Glutamatergic neuron (in vitro differentiated cells): ENCODE measurements at regions not wholly inside any gene's neighbourhood (a gene's known extent, or its start where the extent isn't known, plus 50 kb on each side); places are given as distances from the start of the nearest gene placed in this dataset.

ENCODE experiments used
- DNase-seq: peaks from one replicate; pipeline ENCODE4 v3.0.0; 2022
- H3K27ac Mint-ChIP-seq: one replicate; pipeline ENCODE4 v1.8.0; 2020; ENCODE audit warnings: mild to moderate bottlenecking, mixed read lengths, inconsistent platforms; ENCODE audit not compliant: unreplicated experiment
- H3K27me3 Mint-ChIP-seq: one replicate; pipeline ENCODE4 v1.8.0; 2020; ENCODE audit warnings: mild to moderate bottlenecking, moderate library complexity, mixed read lengths, inconsistent platforms; ENCODE audit not compliant: unreplicated experiment
- H3K36me3 Mint-ChIP-seq: one replicate; pipeline ENCODE4 v1.8.0; 2020; ENCODE audit warnings: mild to moderate bottlenecking, mixed read lengths, inconsistent platforms; ENCODE audit not compliant: unreplicated experiment
- H3K4me1 Mint-ChIP-seq: one replicate; pipeline ENCODE4 v1.8.0; 2020; ENCODE audit warnings: mild to moderate bottlenecking, low read depth, mixed read lengths, inconsistent platforms; ENCODE audit not compliant: unreplicated experiment
- H3K4me3 Mint-ChIP-seq: one replicate; pipeline ENCODE4 v1.8.0; 2020; ENCODE audit warnings: mild to moderate bottlenecking, mixed read lengths, inconsistent platforms; ENCODE audit not compliant: unreplicated experiment
- H3K9me3 Mint-ChIP-seq: one replicate; pipeline ENCODE4 v1.8.0; 2020; ENCODE audit warnings: mild to moderate bottlenecking, moderate library complexity, mixed read lengths, inconsistent platforms; ENCODE audit not compliant: unreplicated experiment
- TF ChIP-seq, protein P1 (sequence below): fragments of 200-600 bp; sonication (generic); IDR thresholded peaks from one replicate; pipeline ENCODE4 v1.5.0; 2021; ENCODE audit not compliant: partially characterized antibody, unreplicated experiment

DNA sequence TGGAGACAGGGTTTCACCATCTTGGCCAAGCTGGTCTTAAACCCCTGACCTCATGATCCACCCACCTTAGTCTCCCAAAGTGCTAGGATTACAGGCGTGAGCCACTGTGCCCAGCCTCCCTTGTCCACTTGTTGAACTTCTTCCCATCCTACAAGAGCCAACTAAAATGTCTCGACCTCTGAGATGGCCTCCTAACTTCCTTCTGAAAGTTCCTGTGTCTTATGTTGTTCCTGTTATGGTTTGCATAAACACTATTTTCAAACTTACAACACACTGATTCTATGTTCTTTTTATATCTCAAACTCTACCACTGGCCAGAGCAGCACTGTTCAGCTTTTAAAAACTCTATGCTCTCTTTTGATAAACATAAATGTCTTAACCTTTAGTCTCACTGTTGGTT, 63.3 kb upstream of the UGP2 start:
- Mint-ChIP-seq H3K9me3 (no peaks in the 10 kb centered on the region), H3K27ac (no peak overlapping the region), H3K36me3 (no peaks in the 10 kb centered on the region), H3K4me3 (no peak overlapping the region), H3K27me3 (no peaks in the 10 kb centered on the region), H3K4me1 (peaks cover 9% of the 10 kb centered on the region)
- TF ChIP-seq, protein P1, sequence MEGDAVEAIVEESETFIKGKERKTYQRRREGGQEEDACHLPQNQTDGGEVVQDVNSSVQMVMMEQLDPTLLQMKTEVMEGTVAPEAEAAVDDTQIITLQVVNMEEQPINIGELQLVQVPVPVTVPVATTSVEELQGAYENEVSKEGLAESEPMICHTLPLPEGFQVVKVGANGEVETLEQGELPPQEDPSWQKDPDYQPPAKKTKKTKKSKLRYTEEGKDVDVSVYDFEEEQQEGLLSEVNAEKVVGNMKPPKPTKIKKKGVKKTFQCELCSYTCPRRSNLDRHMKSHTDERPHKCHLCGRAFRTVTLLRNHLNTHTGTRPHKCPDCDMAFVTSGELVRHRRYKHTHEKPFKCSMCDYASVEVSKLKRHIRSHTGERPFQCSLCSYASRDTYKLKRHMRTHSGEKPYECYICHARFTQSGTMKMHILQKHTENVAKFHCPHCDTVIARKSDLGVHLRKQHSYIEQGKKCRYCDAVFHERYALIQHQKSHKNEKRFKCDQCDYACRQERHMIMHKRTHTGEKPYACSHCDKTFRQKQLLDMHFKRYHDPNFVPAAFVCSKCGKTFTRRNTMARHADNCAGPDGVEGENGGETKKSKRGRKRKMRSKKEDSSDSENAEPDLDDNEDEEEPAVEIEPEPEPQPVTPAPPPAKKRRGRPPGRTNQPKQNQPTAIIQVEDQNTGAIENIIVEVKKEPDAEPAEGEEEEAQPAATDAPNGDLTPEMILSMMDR: no peak
- DNase-seq: no peak

DNA sequence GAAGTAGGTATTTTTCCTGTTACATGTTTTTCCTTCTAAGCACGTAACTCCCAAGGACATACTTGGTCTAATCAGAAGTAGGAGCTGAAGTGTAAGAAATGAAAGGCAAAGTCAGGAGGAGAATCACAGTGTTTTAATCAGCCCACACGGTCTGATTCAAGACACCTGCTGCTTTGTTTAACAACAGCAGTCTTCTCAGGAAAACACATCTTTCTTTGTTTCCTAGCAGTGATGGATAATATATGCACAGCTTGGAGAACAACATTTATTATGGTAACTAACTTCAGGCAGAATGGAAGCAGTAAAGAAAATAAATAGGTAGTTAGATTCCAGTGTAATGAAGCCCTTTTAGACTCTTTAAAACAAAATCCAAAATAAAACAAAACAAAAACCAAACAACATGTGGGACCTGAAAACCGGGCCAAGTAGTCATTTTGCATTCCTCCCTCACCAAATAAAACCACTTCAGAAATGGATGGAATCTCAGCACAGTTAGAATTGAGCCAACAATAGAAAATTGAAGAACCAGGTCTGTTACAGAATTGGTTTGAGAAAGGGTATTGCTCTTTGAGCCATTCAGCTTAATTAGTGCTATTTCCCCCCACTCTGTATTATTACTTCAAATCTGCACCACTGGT, 61.1 kb upstream of the UGP2 start:
- Mint-ChIP-seq H3K27me3 (peaks cover 2% of the 10 kb centered on the region), H3K27ac (no peak overlapping the region), H3K36me3 (no peaks in the 10 kb centered on the region), H3K9me3 (no peaks in the 10 kb centered on the region), H3K4me1 (peaks cover 9% of the 10 kb centered on the region), H3K4me3 (no peak overlapping the region)
- TF ChIP-seq, protein P1: no peak
- no peak for DNase-seq

DNA sequence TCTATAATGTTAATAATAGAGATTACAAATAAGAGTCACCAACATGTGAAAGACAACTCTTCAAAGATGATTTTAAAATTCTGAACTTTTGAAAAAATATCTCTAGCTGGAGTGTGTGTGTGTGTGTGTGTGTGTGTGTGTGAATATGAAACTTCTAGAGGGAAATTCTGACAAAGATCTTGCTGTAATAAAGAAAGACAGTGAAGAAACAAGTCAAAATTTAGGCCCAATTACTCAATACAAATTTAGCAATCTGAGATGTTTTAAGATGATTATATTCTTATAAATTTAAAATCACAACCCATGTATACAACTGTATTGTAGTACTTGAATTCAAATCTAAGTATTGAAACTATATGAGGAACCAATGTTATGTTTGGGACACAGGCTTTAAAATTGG, 57.2 kb upstream of the UGP2 start:
- Mint-ChIP-seq H3K4me1 (peaks cover 9% of the 10 kb centered on the region), H3K9me3 (no peaks in the 10 kb centered on the region), H3K4me3 (no peak overlapping the region), H3K36me3 (no peaks in the 10 kb centered on the region), H3K27me3 (peaks cover 2% of the 10 kb centered on the region), H3K27ac (no peak overlapping the region)
- DNase-seq: no peak
- TF ChIP-seq, protein P1: no peak

DNA sequence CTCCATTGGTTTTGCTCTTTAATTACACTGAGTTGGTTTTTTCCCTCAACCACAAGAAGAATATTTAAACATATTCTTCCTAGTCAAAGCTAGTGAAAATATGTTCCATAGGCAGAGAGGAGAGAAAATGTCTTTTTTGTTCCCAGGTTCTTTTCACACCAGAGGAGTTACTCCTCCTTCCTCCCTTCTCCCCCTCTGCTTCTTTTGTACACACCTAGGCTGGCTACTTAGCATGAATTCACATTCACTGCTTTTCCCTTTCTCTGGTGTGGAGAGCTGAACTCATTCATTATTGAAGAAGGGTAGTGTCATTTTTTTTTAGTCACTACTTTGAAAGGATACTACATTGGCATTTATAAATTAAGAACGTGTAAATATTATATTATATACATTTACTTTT, 56.6 kb upstream of the UGP2 start:
- DNase-seq: no peak
- Mint-ChIP-seq H3K27me3 (peaks cover 2% of the 10 kb centered on the region), H3K9me3 (no peaks in the 10 kb centered on the region), H3K4me1 (peaks cover 9% of the 10 kb centered on the region), H3K27ac (no peak overlapping the region), H3K4me3 (no peak overlapping the region), H3K36me3 (no peaks in the 10 kb centered on the region)
- TF ChIP-seq, protein P1: no peak

DNA sequence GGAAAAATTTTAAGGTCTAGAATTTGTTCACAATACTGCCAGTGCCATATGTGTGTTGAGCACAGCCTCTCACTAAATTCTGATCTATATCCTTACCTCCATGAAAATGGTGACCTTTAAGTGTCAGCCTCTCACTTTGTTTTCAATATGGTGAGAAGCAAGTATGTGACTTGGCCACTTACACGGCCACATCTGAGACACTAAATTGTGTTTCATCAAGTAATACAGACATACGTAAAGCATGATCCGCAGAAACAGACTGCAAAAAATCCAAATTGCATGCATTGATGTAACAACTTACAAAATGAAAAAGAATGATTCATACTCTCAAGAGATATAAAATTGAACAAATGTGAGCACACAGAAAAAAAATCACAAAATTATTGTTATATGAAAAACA, 55.2 kb upstream of the UGP2 start:
- no peak for DNase-seq
- Mint-ChIP-seq H3K9me3 (no peaks in the 10 kb centered on the region), H3K27me3 (peaks cover 2% of the 10 kb centered on the region), H3K4me3 (no peak overlapping the region), H3K27ac (no peak overlapping the region), H3K36me3 (no peaks in the 10 kb centered on the region), H3K4me1 (no peaks in the 10 kb centered on the region)
- TF ChIP-seq, protein P1: no peak
